GM21737 (cell line): ENCODE measurements at regions not wholly inside any gene's neighbourhood (a gene's known extent, or its start where the extent isn't known, plus 50 kb on each side); places are given as distances from the start of the nearest gene placed in this dataset.

Experiments used
- ATAC-seq: cut with Tn5 transposase; IDR thresholded peaks from one replicate; pipeline ENCODE4 v1.9.1; 2021; ENCODE audit warnings: mild to moderate bottlenecking, moderate library complexity; ENCODE audit not compliant: unreplicated experiment

DNA sequence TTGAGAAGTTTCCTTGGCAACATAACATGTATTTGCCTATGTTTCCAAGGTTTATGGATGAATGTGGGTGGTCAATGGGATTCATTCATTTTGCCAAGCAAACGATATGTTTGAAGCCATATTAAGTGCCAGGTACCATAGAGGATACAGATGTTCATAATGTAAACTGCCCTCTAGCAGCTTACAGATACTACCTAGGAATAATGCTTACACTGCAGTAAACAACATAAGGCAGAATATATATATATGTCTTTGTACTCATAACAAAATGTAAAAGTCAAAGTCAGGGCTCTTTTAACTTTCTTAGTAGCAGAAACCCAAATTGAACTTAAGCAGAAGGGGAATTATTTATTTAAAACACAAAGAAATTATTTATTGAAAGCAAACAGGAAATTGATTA, 171.6 kb upstream of the TNP1 start:
- ATAC-seq: no peak

DNA sequence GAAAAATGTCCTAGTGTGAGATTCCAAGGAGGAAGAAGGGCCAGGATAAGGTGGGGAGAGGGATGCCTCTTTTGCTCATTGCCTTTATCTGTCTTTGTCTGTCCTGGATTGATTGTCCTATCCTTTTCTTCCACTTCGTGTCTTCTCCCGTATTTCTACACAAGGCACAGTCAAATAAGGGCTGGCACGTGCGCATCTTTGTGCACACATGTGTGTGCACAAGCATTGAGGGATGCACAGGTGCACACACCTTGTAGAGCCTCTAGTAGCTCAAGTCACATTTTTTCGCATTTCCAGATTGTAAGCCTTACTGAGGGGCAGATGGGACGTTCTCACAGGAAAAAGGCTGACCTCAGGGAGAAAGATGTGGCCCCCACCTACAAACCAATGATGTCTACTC, 170.2 kb upstream of the TNP1 start:
- no peak for ATAC-seq

DNA sequence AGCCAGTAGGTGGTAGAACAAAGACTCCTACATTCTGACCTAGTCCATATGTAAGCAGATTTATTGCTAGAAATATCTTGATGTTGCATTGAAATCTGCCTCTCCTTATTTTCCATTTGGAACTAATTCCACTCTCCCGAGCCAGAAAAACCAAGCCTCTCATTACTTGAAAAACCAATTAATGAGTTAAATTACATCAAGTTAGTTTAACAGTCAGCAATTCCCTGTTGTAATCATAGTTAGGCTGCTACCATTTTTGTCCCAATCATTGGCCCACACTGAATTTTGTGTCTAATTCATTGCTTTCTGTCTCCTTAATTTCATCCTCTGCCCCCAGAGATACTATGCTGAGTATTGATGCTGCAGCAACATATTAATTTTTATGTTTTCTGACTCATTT, 168.3 kb upstream of the TNP1 start:
- ATAC-seq: no peak

DNA sequence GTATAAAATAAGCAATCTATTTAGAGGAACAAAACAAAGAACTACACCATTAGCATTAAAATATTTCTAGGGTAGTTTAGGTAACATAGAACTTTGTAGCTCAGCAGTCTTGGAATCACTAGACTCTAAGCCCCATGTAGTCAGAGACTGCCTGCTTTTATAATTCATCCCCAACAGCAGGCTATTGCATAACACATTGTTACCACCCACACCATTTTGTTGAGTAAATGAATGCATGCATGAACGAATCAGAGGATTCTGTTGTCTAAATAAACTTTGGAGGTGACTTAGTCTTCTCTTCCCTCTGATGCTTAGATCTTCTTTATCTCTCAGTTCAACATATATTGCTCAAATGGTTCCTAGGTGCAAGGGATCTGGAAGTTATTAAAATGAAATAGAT, 167.6 kb upstream of the TNP1 start:
- ATAC-seq: no peak

DNA sequence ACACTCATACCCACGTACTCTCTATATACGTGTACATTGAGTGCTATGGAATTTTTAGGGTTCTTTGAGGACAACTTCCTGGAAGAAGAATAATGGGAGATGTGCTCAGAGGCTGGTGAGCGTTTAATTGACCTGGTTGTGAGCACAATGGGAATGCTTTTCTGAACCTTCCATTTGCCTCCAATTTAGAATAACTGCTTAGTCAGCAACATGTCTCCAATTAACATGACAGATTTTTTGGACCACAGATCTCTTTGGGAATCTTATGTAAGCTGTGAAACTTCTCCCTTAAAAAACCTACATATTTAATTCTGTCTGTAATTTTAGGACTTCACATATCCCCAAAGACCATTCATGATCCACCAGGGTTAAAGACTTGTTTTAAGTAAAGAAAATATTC, 166.7 kb upstream of the TNP1 start:
- no peak for ATAC-seq

DNA sequence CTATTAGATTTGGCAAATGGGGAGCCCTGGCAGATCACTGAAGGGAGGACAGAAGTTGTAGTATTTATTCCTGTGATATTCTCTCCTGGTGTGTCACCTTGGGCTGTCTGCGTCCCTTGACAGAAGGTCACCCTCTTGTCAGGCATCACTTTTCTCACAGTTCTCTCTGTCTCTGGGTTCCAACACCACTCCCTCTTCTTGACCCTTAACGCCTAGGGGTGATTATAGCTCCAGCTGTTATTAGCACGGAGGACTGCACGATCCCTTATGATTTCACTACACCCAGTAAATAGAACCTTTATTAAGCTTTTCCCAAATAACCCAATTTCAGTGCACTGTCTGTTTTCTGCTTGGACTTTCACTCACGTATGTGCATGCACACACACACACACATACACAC, 166.3 kb upstream of the TNP1 start:
- no peak for ATAC-seq

DNA sequence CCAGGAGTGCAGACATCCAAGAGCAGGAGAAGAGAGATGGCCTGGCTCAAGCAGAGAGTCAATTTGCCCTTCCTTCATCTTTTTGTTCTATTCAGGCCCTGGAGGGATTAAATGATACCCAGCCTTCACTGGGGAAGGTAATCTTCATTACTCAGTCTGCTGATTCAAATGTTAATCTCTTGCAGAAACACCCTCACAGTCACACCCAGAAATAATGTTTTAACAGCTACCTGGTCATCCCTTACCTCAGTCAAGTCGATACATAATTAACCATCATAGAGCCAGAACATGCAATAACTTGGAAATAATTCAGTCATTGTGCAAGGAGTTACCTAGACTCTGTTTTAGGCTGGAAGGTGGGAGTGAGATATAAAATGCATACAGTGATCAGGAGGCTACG, 163.7 kb upstream of the TNP1 start:
- no peak for ATAC-seq

DNA sequence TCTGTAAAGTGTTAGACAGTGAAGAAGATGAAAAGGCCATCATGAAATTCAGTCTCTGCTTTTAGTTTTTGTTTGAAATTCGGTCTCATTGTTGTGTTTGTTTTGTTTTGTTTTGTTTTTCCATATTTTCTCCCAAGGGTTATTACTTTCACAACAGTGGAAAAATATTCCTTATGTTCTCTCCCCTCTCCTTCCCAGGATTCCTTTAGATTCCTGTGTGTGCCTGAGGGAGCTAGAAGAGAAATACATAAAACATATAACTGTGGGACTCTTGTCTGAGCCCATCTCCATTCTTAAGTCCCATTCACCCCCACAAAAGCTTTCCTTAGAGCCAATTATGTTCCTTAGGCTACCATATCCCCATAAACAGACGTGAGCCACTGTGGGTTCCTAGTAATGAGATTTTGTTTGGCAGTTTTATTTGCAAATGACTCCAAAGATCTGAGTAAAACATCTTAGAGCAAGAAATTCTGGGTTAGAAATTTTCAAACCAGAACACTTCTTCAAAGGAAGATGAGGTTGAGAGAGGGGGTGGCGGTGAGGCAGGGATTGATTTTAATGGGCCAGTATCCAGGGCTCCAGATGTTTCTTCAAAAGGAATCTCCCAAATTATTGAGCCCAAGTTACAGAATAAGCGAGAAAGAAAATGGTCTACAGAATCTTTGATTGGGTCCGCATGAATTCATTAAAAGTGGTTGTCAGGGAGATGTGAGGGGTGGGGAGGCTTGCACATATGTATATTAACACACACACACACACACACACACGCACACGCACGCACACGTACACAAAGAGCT, 157.8 kb upstream of the TNP1 start:
- ATAC-seq: no peak

DNA sequence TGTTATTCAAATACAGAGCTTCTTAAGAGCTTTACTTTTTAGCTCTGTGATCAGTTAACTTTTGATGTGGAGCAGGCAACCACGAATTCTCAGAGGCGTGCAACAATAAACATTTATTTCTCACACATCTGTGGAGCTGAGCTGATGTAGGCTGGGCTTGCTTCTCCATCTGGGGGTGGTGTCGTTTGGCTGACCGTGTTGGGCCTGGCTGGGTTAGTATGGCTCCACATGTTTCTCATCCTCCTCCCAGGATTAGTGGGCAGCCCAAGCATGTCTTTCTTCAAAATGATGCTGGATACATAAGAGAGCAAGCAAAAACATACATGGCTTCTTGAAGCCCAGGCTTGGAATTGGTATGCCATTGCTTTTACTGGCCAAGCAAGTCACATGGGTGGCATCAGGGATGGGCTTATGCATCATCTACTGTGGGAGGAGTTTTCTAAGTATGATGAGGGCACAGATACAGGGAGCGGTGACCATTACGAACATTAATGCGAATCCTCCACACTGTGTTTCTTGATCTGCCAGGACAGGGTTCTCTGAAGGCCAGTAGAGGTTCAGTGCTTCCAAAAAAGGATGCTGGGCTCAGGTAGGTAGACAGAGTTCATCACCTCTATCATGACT, 157.0 kb upstream of the TNP1 start:
- ATAC-seq: no peak

DNA sequence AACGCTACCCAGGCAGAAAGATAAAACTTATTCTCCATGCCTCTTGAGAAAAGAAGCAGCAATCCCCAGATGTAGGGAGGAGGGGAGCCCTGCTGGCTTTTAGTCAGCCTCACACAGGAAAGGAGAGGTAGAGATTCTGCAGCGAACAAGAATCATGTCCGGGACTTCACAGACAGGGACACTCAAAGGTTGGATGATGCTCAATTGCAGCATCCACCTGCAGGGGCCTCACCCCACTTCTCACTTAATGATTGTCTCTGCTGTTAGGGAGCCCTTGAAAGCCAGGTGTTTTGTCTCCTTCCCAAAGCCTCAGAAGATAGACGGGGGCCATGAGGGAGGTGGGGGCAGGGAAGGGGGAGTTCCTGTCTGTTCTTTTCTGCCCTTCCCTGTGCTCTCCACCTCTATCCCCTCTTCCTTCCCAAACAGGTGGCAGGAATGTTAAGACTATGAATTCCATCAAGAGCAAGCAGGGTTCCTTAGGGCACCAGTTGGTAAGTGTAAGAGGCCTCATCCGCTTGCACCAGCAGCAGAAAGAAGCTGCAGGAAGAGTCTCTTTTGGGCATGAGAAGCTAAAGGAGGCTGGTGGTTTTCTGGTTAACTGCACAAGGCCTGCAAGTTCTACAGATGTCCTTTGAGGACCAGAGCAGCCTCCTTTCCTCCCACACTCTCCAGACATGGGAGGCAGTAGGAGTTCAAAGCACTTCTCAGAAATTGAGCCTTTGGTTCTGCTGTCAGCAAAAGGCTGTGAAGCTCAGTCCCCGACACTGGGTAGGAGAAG, 154.7 kb upstream of the TNP1 start:
- ATAC-seq: no peak

DNA sequence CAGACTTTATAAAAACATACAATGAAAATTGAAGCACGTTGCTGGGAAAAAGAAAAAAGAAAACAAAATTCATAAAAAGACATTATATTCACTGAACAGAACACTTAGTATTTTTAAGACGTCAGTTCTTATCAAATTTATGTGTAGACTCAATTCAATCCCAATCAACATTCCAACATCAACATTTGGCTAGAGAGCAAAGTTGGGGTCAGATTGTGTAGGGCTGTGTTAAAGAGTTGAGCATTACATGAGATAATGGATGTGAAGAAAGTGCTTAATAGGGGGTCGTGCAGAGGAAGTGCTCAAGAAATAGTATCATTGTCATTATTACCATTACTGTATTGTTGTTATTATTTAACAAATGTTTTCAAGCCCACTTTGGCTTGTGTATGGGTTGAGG, 154.1 kb upstream of the TNP1 start:
- no peak for ATAC-seq

DNA sequence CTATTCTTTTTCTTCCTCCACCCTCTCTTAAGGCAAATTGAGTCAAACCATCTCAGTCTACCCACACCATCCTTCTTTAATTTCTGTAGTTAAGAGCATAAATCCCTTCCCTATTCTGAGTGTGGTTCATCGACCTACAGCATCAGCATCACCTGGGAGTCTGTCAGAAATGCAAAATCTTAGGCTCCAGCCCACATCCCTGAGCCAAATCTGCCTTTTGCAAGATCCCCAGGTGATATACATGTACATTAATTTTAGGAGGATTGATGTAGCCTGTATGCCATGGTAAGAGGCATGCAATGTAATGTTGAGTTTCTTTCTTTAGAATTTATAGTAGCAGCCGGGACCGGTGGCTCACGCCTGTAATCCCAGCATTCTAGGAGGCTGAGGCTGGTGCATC, 151.7 kb upstream of the TNP1 start:
- no peak for ATAC-seq

DNA sequence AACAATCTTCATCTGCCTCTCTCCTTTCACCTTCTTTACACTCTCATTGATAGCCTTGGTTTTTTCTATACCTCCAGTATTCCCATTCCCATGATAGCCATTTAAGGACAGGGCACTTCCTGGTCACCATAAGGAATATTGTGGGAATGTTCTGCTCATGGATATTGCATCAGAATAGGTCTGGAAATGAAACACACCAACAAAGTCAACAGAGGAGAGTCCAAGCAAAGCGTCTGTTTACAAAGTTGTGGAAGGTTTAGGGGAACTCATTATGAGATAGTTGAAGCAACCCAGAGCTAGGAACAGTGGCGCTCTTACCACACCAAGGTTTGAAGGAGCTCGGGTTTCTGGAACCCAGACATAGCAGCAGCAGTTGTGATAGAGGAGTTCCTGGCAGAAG, 150.3 kb upstream of the TNP1 start:
- ATAC-seq: no peak

DNA sequence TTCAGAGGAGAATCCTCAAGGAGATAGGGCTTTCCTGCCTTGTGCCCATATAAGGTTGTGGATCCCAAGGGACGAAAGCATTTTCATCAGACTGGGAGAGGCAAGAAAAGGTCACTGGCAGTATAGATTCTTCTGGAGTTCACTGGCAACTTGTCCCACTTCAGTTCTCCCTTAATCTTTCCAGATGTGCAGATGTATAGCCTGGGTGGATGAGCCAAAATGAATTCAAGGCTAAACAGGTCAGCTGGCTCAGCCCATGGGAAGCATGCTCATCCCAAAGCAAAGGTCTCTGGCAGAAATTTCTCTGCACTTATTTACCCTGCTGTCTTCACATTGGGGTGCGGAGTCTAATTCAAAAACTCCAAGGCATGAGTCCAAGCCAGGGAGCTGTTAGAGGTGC, 148.9 kb upstream of the TNP1 start:
- no peak for ATAC-seq

DNA sequence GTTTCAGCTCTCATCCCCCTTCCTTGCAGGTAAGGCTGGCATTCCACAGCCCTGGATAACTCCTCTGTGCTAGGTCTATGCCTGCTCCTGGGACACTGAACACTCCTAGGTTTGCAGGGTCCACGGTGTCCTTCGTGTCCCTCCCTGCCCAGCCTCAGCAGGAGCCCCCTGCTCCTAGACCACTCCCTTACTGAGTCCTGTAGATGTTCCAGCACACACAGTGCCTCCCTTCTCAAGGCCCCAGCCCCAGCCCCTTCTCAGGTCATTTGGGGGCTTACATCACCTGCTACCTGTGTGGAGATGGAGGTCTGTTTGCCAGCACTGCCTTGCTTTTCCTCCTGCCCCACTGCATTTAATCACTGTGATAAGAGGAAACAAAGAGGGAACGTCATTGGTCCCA, 146.4 kb upstream of the TNP1 start:
- no peak for ATAC-seq

DNA sequence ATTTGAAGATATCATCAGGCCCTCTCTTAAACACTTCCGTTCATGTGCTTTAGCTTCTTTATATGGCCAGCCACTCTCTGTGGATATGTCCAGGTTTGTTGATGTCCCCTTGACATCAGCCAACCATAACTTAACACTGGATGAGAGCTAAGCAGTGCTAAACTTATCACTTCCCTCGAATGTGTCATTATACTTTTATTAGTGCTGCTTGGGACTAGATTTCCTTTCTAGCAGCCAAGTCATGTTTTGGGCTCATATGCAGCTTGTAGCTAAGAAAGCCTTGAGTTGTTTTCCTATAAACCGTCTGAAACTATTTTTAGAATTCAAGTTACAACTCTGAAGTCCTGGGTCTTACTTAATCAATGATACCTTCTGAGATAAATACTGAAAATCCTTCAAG, 144.8 kb upstream of the TNP1 start:
- no peak for ATAC-seq

DNA sequence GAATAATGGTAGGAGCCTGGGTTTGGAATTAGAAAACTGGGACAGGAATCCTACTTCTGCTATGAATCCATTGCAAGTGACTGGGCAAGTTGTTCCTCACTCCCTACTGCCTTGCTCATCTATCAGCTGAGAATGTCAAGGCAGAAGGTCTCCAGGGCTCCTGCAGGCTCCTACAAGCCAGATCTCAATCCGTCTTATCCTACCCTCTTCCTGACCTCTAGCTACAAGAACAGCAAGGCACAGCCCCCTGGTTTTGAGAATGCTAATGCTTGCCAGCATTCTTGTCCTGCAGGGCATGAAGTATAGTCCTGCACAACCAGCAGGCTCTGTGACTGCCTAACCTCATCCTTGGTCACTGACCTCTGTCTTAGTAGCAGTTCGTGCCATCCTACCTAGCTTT, 141.9 kb upstream of the TNP1 start:
- no peak for ATAC-seq

DNA sequence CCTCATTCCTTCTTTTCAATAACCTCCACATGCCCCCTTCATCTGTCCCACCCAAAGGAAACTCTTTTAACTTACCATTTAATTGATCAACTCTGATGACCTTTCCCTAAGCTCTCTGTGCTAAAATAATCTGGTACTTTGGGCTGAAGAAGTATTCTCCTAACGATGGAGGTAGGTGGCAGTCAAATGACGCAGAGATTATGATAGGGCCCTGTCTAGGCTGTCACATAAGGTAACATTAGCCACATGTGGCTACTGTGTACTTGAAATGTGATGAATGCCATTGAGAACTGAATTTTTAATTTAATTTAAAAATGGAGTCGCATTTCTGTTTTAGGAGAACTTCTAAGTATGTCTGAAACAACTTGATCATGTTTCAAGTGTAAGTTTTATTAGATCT, 140.5 kb upstream of the TNP1 start:
- no peak for ATAC-seq

DNA sequence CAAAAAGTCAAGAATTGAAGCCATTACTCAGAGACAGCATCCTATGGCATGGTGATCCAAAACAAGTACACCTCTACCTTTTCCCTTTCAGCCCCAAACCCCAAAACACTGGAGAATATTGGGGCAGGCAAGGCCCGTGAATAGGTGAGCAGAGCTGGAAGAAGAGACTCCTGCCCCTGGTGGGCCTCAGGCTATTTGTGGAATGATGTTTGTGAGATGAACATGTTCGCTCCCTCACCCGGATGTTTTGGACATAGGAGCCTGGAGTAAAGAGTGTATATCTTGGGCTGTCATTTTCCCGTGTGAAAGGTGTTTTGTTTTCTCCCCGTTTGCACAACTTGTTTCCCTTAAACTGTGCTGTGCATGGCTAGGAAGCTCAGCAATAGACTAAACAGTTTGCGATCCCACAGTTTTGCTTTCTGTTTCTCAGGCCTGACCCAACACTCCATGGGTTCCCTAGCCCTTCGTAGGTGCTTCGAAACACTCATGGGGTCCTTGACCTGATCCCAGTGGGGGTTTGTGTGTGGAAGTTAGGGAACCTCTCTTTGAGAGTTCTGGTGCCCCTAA, 136.5 kb upstream of the TNP1 start:
- no peak for ATAC-seq

DNA sequence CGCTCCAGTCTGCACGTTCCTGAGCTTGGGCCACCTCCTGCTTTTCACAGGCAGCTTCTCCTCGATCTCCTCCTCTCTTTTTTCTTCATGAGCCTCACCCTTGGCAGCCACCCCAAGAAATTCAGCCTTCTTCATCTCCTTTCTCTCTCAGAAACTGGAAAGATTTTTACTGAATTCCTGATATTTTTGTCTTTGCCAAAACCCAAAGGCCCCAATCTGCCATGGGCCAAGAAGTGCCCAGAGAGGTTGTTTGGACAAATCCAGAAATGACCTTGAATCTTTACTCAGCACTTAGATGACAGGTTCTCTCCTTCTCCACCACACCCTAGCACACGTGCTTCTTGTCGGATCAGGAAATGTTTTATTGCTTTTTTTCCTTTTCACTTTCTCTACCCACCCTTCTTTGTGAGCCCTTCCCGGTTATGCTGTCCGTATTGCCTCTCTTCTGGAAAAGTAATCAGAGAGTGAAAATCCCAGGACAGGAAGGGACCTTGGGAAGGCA, 134.5 kb upstream of the TNP1 start:
- no peak for ATAC-seq

DNA sequence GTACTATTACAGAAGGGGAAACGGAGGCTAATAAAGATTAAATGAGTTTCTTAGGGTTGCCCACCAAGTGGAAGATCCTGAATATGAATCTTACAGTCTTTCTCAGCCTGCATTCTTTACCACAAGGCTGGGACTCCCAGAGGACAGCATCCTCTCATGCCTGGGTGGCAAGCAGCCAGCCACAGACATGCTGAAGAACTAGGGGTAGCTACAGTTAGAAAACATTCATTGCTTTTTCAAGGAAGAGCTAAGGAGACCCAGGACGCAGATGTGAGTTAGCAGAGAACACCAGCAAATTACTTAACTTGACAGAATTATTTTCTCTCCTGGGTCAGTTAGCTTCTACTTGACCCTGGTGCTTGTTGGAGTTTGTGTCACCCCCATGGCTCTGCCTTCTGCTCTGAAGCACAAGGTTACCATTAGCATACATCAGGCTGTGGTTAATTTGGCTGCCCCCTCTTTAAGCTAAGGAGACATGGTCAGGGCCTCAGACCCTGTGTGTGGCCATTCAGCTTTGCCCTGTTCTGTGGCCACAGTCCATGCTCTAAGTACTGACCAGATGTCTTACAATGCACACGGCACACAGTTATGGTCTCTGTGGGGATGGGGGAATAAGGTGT, 132.3 kb upstream of the TNP1 start:
- no peak for ATAC-seq
